Amniotic epithelial cell (primary cell): ENCODE measurements at regions not wholly inside any gene's neighbourhood (a gene's known extent, or its start where the extent isn't known, plus 50 kb on each side); places are given as distances from the start of the nearest gene placed in this dataset.

Experiments used
- DNase-seq: peaks from one replicate; pipeline ENCODE4 v3.0.0-alpha.2; 2010; ENCODE audit warnings: low read depth

DNA sequence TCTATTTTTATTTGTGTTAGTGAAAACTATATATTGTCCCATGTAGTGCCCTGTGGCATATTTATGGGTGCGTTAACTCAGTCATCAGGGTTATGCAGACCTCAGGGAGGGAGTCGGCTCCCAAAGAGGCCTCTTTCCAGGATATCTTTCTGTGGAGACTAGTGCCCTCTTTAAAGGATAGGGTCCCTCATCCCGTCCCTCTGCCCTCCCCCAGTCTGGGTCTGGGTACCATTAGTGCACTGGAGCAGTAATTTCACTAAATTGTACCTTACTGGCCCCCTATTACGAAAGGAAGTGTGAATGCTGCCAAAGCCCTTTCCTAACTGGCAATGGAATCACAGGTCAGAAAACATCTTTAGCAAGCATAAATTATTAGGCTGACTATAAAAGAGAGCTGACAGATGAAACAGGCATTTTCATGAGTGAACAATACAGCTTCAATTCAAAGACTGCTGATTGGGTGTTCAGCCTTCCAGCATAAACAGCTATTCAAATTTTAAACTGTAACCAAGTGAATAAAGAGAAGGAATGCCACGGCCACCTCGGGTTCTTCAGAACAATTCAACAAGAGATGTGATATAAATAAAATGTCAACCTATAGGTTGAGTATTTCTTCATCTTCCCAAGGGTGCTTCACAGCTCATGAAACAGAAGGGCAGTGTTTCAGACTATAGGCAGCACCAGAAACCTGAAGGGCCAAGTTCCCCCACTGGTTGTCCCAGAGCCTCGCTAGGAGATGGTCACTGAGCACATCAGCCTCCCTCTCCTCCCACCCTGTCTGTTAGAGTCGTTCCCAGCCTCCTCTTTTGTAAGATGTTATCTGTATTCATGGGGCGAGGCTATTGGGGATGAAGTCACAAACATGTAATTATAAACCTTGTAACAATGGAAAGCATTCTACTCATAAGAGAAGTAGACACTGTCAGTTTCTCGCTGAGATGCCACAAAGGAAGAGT, 318.7 kb downstream of the TMEM161B start:
- DNase-seq, result no peak

DNA sequence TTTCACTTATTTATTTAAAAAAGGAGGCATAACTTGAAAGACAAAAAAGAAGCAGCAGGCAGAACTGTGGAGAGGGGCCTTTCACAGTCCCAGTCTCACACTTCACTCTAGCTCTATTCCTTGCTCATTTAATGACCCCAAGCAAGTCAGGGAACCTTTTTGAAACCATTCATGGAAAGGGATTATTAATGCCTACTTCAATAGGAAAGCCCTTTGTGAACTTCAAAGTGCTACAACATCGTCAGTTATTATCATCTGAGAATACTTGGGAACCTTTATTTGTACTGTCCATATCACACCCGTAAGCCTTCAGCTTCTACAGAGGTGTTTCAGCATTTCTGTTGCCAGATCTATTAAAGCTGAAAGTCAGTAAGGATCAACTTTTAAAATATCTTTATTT, 320.2 kb downstream of the TMEM161B start:
- no peak for DNase-seq

DNA sequence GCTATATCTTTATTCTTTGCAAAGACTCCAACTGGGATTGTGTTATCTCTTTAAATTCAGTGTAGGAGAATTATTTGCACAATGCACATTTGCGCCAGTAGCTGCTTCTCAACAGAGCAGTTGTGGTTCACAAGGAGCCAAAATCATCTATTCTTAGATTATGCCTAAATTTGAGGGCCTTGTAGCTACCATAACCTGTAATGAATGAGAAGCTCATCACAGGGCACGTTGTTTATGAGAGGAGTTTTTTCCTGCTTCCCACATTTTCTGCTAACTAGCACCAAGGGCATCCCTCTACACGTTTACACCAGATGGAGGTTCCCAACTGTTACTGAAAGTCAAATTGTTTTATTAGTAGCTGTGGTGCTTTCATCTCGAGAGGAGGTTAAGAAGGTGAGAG, 322.4 kb downstream of the TMEM161B start:
- no peak for DNase-seq

DNA sequence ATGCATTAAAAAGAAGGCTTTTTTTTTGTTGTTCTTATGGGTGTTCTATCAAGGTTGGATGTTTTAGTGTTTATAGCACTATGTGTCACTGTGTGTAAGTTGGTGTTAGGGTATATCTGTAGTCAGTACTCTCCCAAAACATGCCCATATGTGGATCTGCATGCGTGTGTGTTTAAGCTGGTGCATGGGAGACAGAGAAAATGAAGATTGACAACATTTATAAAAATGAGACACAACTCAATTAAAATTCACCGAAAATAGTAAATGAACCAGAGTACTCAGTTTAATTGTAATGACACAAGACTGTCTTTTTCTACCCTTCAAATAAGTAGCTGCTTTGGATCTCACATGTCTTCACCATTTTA, 323.4 kb downstream of the TMEM161B start:
- no peak for DNase-seq

DNA sequence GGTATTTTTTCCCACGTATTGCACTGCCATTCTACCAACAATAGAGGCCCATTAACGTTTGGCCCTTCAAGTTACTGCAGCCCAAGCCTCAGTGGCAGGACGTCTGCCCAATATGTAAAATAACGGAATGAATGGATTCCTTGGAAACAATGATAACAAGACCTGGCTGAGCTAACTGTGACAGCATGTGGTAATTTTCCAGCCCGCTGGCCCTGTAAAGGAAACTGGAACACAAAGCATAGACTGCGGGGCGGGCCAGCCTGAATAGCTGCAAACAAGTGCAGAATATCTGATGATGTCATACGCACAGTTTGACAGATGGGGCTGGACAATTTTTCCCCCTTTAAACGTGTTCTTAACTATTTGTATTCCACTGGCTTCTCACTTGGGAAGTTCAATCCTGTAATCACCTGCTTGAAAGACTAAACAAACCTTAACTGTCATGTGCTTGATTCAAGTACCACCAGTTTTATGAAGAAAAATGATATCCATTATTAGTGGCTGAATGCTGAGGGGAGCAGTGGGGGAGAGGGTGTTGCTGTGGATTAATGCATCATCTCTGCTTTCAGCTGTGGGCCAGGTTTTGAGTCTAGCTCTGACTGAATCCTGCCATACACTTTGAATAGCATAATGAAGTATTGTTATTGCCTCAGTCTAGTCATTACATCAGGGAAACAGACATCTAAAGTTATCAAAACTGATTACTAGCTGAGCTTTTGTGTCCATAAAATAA, 323.9 kb downstream of the TMEM161B start:
- no peak for DNase-seq

DNA sequence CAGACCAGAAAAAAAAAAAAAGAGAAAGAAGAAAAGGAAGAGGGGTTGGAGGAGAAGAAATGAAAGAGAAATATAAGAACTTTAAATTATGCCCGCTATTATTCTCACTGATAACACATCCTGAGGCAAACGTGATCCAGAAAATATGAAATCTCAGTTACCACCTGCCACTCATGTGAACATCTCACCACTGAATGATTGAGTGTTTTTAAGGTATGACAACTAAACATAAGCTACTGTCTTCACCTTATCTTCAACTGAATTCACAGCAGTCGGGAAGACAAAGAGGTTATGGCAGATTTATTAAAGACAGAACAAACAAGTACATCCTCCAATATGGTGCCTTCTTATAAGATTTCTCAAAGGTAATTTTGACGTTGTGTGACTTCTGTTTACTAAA, 327.9 kb downstream of the TMEM161B start:
- DNase-seq, result no peak

DNA sequence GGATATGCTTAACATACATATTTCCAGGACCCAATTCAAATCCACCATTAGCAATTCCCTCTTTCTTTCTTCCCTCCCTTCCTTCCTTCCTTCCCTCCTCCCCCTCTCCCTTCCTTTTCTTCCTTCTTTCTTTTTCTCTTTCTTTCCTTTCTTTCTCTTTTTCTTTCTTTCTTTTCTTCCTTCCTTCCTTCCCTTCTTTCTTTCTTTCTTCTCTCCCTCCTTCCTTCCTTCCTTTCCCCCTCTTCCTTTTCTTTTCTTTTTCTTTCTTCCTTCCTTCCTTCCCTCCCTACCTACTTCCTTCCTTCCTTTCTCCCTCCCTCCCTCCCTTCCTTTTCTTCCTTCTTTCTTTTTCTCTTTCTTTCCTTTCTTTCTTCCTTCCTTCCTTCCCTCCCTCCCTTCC, 332.0 kb downstream of the TMEM161B start:
- DNase-seq, result no peak

DNA sequence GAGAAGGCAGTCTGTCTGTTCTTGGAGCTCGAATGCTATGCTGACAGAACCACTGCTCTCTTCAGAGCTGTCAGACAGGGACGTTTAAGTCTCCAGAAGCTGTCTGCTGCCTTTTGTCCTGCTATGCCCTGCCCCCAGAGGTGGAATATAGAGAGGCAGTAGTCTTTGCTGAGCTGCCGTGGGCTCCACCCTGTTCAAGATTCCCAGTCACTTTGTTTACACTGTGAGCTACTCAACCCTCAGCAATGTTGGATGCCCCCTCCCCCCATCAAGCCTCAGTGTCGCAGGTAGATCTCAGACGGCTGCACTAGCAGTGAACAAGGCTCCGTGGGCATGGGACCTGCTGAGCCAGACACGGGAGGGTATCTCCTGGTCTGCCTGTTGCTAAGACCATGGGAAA, 344.2 kb downstream of the TMEM161B start:
- DNase-seq, result no peak

DNA sequence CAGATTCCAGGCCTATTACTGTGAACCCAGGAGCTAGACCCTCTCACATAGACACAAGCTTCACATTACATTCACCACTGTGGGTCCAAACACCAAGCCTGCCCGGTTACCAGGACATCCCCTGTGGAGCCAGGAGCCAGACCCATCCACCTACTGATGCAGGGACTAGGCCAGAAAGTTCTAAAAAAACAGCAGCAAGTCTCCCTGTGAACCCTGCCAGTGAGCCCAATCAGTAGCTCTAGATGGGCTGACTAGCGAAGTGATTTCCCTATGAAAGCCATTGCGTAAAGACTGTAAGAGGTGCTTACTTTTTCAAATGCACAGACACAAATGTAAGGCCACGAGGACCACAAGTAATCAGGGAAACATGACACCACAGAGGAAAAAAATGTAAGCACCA, 352.3 kb downstream of the TMEM161B start:
- no peak for DNase-seq

DNA sequence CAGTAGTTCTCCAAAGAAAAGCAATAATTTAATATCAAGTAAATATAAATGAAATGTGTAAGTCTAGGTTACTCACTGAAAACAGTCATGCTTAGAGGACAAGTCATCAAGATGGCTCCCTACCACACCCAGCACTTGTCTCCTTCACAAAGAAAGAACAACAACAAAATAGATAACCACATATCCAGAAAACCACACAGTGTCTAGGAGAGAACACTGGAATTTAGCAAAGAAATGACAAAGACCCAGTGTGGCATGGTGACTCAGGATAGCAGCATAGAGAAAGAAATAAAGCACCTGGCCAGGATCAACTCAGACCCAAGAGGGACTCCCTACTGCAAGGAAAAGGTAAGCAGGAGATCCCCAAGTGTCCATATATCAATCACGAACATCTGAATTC, 356.2 kb downstream of the TMEM161B start:
- no peak for DNase-seq

DNA sequence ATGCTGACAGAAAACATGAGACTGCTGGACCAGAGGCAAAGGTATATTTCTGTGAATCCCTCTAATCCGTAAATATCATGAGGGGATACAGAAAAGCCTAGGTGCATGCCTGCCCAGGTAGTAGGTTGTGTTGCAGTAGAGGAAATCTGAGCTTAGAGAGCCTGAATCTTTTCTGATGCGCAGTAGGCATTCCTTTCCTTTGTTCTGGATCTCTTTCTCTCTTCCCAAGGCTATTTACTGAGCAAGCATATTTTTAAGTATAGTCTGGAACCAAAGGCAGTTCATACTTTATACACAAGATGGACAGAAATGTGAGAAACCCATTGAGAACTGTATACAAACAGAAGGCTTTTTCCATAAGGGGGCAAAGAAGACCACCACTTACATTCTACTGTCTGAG, 359.3 kb downstream of the TMEM161B start:
- DNase-seq, result no peak

DNA sequence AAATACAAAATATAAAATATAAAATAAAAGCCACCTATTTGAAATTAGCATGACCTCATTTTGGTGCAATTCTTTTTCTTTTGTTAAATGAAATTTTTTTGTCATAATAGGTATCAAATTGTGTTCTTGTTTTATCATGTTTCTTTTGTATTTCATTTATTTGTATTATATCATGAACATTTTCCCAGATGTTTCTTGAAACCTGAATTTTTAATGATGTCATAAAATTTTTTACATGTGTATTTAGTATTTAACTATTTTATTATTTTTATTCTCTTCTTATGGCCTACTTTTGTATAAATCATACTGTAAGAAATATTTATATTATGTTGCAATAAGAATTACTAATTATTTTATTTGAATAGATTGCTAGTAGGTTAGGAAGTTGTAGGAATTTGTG, 361.7 kb downstream of the TMEM161B start:
- DNase-seq, result no peak

DNA sequence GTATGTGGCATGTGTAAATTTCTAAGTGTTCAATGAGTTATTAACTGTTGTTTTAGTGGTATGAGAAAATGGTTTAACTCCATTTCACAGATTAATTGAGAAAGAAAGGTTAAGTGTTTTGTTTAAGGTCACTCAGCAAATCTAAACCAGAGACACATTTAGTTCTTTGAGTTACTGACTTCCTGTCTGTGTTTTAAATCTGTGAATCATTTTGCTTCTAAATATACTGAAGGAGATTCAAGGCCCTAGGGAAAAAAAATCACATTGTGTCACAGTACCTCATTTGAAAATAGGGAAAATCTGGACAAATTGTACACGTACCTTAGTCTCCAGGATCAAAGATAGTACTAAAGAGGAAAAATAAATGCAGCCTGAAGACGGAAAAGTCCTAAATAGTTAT, 368.2 kb downstream of the TMEM161B start:
- DNase-seq, result no peak

DNA sequence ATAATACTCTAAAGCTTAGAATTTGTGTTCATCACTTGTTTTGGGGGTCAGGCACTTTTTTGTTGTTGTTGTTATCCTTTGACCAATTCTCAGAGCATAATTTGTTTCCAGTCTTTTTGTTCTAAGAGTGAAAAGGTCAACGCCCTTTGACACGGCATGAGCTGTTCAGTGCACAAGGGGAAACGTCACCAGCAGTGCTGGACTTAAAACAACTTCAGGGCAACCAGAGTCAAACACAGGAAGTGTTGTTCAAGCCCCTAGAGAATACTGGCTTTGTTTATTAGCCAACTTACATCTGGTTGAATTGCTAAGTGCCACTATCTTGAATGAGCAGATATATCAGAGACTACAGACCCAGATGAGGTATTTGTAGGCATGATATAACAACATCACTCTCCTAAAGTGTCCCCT, 368.9 kb downstream of the TMEM161B start:
- DNase-seq, result no peak

DNA sequence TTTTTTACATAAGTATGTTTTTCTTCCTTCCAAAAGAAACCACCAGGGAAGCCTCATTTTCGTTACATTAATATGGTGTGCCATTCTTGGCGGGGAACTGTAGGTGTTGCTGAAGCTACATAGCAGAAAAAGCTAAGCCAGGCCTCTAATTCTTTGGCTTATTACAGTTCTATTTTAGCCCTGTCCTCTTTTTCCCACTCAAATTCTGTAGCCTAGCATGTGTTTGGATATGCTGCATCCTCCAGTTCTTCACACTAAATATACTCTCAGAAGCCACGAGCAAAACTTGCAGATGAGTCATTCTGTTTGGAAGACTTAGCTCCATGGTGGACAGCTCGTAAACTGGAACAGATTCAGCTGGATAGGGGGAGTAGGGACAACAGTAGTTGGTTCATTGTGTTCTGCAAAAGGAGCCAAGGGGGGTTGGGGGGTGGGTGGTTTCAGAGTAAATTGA, 369.4 kb downstream of the TMEM161B start:
- no peak for DNase-seq

DNA sequence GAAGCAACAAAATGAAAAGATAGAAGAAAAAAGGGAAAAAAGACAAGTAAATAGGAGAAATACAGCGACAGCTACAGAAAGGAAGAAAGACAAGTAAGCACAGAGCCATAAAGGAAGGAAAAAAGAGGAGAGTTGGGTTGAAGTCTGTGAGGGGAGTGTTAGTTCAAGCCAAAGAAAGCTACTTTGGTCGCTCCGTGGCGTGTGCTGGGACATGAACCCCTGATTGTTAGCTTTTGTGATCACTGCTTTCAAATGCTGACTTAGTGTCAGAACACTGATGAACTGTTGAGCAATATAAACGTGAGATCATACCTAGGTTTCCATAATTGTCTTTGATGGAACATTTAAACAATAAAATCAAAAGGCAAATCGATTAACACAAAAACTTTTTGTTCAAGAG, 370.1 kb downstream of the TMEM161B start:
- DNase-seq, result no peak

DNA sequence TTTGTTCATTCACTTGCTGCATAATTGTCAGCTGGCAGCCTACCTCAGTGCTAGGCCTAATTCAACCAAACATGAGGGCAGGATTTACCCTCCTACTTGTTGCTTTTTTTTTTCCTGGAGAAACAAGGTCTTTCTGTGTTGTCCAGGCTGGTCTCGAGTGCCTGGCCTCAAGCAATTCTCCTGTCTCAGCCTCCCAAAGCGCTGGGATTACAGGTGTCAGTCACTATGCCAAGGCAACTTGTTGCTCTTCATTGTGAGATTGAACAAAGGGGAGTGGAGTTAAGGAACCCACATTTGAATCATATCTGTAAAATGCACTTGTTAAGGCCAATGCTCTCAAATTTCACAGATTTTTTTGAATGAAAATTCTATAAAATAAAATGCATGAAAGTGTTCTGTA, 380.5 kb downstream of the TMEM161B start:
- no peak for DNase-seq

DNA sequence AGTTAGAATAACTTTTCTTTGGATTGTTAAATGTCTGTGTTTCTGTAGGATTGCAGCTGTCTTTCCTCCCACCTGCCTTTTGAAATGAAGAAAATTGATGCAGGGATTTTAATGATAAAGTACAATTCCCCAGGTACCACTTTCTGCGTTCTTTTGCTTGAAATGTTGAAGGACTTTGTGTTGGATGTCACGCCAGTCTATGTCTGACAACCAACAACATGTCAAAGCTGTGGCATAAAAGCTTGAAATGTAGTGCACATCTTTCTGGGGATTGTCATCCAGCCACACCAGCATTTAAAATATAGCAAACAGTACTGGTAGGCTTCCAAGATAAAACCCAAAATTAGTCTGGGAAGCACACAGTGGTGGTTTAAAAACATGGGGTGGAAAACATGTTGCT, 381.4 kb downstream of the TMEM161B start:
- DNase-seq, result no peak

DNA sequence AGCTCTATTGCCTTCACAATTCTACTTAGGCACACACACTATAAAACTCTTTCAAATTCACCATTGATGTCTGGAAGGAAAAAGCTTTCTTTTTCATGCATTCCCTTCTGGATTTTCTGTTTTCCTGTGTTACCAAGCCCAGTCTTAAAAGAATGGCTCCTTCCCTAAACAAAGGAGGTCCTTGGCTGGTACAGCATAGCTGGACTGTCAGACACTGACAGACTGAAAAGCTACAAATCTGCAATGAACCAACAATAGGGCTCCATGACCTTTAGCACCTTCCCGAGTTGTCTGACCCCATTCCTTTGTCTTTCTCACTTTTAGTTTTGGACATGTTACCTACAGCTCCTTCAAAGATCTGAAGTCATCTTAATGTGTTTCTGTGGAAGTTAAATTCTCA, 382.5 kb downstream of the TMEM161B start:
- DNase-seq, result no peak

DNA sequence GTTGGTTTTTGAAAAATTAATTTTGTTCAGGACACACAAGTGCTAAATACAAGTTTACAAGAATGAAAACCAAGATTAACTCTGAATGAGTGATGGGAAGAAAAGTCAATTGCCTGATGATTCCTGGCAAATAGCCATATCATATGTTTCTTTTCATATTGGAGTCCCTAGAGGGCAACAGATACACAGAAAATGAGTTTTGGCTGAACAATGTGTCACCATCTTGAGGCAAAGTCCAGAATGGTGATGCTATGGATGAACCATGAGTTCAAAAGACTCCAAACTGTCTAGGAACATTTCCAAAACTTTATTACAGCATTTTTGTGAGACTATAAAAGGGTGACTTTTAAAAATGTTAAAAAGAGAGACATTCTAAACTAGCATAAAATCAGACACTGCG, 382.9 kb downstream of the TMEM161B start:
- no peak for DNase-seq

DNA sequence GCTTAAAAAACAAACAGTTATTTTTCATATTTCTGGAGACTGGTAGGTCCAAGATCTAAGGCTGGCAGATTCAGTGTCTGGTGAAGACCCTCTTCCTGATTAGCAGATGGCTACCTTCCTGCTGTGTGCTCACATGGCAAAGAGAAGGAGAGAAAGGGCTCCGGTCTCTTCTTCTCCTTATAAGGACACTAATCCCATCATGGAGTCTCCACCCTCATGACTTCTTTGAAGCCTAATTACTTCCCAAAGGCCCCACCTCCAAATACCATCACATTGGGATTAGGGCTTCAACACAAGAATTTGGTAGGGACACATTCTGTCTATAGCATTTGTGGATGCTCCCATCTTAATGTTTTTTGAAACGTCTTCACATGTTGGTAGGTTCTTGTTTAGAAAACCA, 391.1 kb downstream of the TMEM161B start:
- no peak for DNase-seq

DNA sequence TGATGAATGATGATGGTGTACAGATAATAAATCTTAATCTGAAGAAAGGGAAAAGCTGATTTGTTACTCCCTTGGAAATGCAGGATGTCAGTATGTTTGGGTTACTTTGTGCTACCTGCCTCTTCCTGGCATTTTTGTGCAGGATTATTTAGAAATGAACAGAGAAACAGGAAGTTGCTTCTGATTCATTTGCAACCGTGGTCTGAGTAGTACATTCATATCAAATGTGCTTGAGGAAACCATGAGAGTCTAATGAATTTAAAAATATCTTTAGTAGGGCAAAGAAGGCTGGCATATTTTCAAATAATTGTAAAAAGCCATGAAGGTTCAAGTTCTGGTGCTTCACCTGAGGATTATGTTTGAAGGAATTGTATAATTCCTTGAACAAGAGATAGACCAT, 391.6 kb downstream of the TMEM161B start:
- DNase-seq, result no peak

DNA sequence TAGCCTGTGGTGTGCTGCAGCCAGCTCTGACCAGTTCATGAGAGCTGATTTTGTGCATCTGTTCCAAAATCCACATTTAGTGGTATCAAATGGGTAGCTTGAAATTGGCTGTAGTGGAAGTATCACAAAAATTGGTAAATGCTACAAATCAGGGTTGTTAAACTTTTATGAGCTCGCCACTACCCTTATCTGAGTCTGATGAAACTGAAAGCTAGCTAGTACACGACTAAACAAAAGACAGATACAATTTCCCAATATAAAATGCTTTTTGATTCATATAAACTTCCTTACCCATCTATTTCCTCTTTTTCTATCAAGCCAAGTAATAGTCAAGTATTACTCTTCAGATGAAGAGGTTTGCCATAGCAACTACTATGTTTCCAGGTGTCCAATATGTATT, 392.0 kb downstream of the TMEM161B start:
- DNase-seq, result no peak

DNA sequence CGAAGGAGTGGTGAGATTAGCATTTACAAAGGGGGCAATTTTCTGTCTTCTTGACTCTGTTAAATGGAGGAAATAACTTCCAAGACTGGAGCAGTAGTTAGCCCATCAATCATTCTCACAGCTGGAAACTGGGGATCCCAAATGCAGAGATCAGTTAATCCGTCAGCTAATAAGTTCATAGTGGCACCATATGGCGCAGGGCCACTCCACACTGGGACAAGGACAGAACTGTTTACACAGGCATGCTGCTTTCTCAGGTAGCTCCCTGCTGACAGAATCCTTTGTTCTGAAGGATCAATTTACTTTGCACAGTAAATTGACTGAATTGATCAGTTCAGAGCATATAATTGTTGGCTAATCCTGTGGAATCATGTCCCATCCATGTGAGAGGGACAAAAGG, 395.7 kb downstream of the TMEM161B start:
- no peak for DNase-seq
